HUES48 (cell line): ENCODE measurements at regions not wholly inside any gene's neighbourhood (a gene's known extent, or its start where the extent isn't known, plus 50 kb on each side); places are given as distances from the start of the nearest gene placed in this dataset.
A peak's percentile ranks its signal among the peaks of the same experiment; 100 is the strongest.
"Not testable (repeated sequence)": the region's sequence is repeated elsewhere in the genome, so short reads cannot be mapped to it uniquely, and the experiment has no call there.

Experiments
- H3K27ac ChIP-seq: one replicate; pipeline ENCODE4 v1.7.0; 2013; ENCODE audit warnings: low read depth, low read length, inconsistent platforms
- H3K27me3 ChIP-seq: 2 replicates; pipeline ENCODE4 v1.6.1; 2013; ENCODE audit warnings: mild to moderate bottlenecking, low read length; ENCODE audit not compliant: control insufficient read depth, insufficient read depth
- H3K36me3 ChIP-seq: 2 replicates; pipeline ENCODE4 v1.6.1; 2013; ENCODE audit warnings: low read length; ENCODE audit not compliant: control insufficient read depth, insufficient read depth
- H3K4me1 ChIP-seq: 2 replicates; pipeline ENCODE4 v1.6.1; 2013; ENCODE audit warnings: mild to moderate bottlenecking, low read length; ENCODE audit not compliant: control insufficient read depth, insufficient read depth
- H3K4me3 ChIP-seq: 2 replicates; pipeline ENCODE4 v1.5.1; 2013; ENCODE audit warnings: mild to moderate bottlenecking, low read depth, low read length
- H3K9ac ChIP-seq: 2 replicates; pipeline ENCODE4 v1.6.1; 2013; ENCODE audit warnings: mild to moderate bottlenecking, low read depth, low read length, moderate library complexity
- H3K9me3 ChIP-seq: 2 replicates; pipeline ENCODE4 v1.6.1; 2013; ENCODE audit warnings: low read length; ENCODE audit not compliant: control insufficient read depth, insufficient read depth

DNA sequence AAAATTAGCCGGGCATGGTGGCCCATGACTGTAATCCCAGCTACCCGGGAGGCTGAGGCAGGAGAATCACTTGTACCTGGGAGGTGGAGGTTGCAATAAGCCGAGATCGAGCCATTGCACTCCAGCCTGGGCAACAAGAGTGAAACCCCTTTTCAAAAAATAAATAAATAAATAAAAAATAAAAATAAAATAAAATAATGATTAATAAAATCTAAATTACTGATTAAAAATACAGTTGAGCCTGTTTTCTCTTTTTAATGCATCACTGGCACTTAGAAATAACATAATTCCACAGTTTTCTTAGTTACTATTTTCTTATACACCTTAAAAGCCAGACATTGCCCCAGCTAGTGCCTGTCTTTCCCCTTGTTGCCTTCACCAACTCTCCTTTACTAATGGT lies 922.8 kb upstream of the GJE1 start:
- Histone ChIP-seq H3K36me3 (no peaks in the 10 kb centered on the region), H3K4me3 (no peak overlapping the region), H3K9ac (no peak overlapping the region), H3K27me3 (no peaks in the 10 kb centered on the region), H3K27ac (no peak overlapping the region), H3K9me3 (no peaks in the 10 kb centered on the region; the same call in 1 of the 2 replicates), H3K4me1 (no peaks in the 10 kb centered on the region)

DNA sequence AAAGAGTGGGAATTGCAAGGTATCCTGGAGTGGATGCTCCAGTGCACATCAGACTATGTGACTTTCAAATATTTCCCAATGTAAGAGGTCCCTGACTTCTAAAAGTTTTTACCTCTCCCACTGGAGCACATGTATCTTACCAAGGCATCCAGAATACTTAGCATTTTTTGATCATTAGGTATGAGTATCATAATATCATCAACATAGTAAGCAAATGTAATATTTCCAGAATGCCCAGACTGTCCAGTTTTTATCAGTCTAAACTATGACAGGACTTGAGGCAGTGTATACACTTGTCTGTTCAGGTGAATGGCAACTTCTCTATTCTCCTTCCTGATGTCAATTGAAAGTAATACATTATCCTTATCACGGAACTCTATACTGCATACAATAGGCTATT lies 924.6 kb upstream of the GJE1 start:
- Histone ChIP-seq H3K9ac (no peak overlapping the region), H3K27me3 (no peaks in the 10 kb centered on the region), H3K4me3 (no peak overlapping the region), H3K36me3 (no peaks in the 10 kb centered on the region), H3K27ac (no peak overlapping the region), H3K4me1 (no peaks in the 10 kb centered on the region), H3K9me3 (no peaks in the 10 kb centered on the region; the same call in 1 of the 2 replicates)

DNA sequence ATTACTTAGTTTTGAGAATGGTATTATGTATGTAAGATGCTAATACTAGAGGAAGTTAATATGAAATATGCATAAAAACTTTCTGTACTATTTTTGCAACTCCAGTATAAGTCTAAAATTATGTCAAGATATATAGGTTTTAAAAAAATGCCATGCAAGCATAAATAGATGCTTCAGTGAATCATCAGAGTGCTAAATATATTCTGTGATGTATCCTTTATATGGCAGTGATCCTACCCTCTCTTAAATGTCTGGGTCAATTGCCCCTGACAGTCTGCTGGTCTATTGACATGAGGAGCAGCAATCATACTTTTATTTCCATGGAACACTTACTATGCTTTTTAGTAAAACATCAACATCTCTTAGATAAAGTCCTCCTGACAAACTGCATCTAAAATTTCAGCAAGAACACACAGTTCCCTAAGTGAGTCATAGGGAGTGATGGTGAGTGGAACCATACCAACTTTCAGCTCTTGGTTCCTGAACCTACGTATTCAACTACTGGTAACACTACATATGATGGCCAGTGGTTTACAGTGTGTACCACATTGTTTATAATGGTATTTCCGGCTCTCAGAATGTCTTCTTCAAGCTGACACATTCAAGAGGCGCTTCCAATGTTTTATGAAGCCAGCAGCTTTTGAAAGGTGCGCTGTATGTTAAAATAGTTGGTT lies 928.7 kb upstream of the GJE1 start:
- H3K36me3 ChIP-seq: no peaks in the 10 kb centered on the region
- H3K4me3 ChIP-seq: no peak overlapping the region
- no peaks in the 10 kb centered on the region for H3K27me3 ChIP-seq
- no peak overlapping the region for H3K27ac ChIP-seq
- H3K9ac ChIP-seq: no peak overlapping the region
- no peaks in the 10 kb centered on the region; the same call in 1 of the 2 replicates for H3K9me3 ChIP-seq
- 0 out of 2 replicates have a peak, but pooled peaks cover 3% of the 10 kb centered on the region for H3K4me1 ChIP-seq

DNA sequence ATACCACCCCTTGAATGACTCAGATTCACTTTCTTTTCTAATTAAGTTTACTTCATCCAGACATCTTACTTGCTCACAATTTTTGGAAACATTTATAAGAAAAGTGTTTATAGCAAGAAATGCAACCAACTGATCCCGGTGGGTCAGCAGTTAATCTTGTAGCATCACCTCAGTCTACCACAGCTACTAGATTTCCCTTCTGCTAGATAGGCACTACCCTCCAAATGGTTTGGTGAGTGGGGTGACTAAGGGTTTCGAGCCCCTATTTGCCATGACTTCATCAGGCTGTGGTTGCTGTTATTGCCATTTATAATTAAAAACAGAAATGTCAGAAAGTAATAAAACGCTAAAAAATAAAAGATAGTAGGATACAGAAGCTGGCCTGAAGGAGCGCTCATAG lies 930.1 kb upstream of the GJE1 start:
- Histone ChIP-seq H3K9me3 (no peaks in the 10 kb centered on the region; the same call in 1 of the 2 replicates), H3K27ac (no peak overlapping the region), H3K4me3 (no peak overlapping the region), H3K27me3 (no peaks in the 10 kb centered on the region), H3K4me1 (0 out of 2 replicates have a peak, but pooled peaks cover 6% of the 10 kb centered on the region), H3K9ac (no peak overlapping the region), H3K36me3 (no peaks in the 10 kb centered on the region)

DNA sequence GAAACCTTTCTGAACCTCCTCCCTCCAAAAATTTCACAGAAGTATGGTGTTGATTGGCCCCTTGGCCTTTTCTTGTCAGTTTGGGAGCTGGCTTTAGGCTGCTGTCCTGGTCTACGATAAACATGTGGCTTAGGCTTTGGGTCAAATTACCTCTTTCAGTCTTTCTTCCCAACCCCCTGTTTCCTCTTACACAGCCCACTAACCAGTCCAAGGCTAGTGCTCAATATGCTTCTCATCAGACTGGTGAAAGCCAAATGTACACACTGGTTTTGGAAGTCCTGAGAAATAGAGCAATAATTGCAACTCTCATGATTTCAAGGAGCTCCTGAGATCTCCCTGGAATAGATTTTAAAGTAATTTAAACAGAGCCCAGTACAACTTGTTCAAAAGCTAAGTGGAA lies 933.7 kb upstream of the GJE1 start:
- no peak overlapping the region for H3K4me3 ChIP-seq
- no peak overlapping the region for H3K27ac ChIP-seq
- 0 out of 2 replicates have a peak, but pooled peaks cover 6% of the 10 kb centered on the region for H3K4me1 ChIP-seq
- H3K9ac ChIP-seq: no peak overlapping the region
- no peaks in the 10 kb centered on the region for H3K27me3 ChIP-seq
- H3K36me3 ChIP-seq: no peaks in the 10 kb centered on the region
- H3K9me3 ChIP-seq: no peaks in the 10 kb centered on the region

DNA sequence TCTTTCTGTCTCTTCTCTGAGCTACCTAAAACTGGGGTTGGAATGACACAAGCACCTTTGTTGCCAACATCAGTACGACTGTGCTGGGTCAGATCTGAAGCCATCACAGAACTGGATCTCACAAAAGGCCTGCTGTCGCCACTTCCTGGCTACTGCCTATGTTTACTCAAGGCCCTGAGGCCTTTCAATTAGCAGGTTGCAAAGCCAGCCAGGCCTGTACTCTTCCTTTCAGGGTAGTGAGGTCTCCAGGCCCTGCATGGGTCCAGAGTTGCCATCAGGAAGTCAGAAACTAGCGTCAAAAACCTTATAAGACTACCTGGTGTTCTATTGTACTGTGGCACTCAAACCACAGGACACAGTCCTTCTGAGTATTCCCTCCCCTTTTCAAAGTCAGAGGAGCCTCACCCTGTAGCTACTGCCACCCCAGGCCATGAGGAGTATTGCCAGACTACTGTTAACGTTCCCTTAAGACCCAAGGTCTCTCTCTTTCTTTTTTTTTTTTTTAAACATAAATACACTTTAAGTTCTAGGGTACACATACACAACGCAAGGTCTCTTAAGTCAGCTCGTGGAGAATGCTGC lies 937.4 kb upstream of the GJE1 start:
- Histone ChIP-seq H3K4me3 (no peak overlapping the region), H3K27ac (no peak overlapping the region), H3K9ac (no peak overlapping the region), H3K9me3 (peaks cover 18% of the 10 kb centered on the region), H3K4me1 (0 out of 2 replicates have a peak, but pooled peaks cover 6% of the 10 kb centered on the region), H3K36me3 (no peaks in the 10 kb centered on the region), H3K27me3 (no peaks in the 10 kb centered on the region)

DNA sequence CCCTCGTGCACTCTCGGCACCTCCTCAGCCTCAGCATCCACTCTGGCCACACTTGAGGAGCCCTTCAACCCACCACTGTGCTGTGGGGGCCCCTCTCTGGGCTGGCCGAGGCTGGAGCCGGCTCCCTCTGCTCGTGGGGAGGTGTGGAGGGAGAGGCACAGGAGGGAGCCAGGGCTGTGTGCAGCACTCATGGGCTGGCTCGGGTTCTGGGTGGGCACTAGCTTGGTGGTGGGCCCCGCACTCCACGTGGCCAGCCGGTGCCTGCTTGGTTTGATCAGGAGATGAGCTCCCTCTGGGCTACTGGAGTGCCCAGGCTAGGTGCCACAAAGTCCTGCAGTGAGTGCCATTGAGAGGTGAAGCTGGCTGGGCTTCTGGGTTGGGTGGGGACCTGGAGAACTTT lies 949.4 kb upstream of the GJE1 start:
- H3K27me3 ChIP-seq: no peaks in the 10 kb centered on the region
- H3K4me3 ChIP-seq: no peak overlapping the region
- no peaks in the 10 kb centered on the region for H3K4me1 ChIP-seq
- H3K27ac ChIP-seq: no peak overlapping the region
- peaks cover 7% of the 10 kb centered on the region for H3K9me3 ChIP-seq
- H3K36me3 ChIP-seq: no peaks in the 10 kb centered on the region
- H3K9ac ChIP-seq: no peak overlapping the region

DNA sequence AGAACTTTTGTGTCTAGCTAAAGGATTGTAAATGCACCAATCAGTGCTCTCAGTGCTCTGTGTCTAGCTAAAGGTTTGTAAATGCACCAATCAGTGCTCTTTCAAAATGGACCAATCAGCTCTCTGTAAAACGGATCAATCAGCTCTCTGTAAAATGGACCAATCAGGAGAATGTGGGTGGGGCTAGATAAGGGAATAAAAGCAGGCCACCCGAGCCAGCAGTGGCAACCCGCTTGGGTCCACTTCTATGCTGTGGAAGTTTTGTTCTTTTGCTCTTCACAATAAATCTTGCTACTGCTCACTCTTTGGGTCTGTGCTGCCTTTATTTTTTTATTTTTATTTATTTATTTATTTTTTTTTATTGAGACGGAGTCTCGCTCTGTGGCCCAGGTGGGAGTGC lies 957.3 kb upstream of the GJE1 start:
- H3K27ac ChIP-seq, H3K9me3 ChIP-seq, H3K27me3 ChIP-seq: not testable (repeated sequence)

DNA sequence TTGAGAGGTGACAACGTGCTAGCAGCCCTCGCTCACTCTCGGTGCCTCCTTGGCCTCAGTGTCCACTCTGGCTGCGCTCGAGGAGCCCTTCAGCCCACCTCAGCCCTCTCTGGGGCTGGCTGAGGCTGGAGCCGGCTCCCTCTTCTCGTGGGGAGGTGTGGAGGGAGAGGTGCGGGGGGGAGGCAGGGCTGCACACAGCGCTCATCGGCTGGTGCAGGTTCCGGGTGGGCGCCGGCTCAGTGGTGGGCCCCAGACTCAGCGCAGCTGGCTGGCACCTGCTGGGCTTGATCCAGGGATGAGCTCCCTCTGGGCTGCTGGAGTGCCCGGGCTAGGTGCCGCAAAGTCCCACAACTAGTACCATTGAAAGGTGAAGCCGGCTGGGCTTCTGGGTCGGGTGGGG lies 957.8 kb upstream of the GJE1 start:
- Histone ChIP-seq H3K9me3 (peaks cover 8% of the 10 kb centered on the region), H3K4me1 (peaks cover 3% of the 10 kb centered on the region; the same call in 1 of the 2 replicates), H3K36me3 (no peaks in the 10 kb centered on the region), H3K27ac (no peak overlapping the region), H3K4me3 (no peak overlapping the region), H3K27me3 (no peaks in the 10 kb centered on the region), H3K9ac (no peak overlapping the region)

More for the DNA sequence above, 957.3 kb upstream of the GJE1 start:
- H3K36me3 ChIP-seq, H3K4me3 ChIP-seq, H3K9ac ChIP-seq, H3K4me1 ChIP-seq: not testable (repeated sequence)

DNA sequence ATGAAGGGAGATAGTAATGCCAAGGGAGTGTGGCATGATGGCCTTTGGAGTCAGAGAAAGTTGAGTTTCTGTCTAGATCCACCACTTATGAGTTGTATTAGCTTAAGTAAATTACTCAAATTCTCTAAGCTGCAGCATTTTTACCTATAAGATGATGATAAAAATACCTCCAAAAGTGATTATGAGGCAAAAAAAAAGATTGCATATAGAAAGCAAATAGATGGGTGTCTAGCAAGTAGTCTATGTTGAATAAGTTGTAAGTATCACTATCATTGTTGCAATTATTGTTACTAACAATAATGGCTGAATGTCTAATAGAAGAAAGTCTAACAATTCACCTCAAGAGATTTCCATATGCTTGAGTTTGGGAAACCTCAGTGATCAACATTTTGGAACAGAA lies 959.2 kb upstream of the GJE1 start:
- Histone ChIP-seq H3K27ac (no peak overlapping the region), H3K36me3 (no peaks in the 10 kb centered on the region), H3K9ac (no peak overlapping the region)

DNA sequence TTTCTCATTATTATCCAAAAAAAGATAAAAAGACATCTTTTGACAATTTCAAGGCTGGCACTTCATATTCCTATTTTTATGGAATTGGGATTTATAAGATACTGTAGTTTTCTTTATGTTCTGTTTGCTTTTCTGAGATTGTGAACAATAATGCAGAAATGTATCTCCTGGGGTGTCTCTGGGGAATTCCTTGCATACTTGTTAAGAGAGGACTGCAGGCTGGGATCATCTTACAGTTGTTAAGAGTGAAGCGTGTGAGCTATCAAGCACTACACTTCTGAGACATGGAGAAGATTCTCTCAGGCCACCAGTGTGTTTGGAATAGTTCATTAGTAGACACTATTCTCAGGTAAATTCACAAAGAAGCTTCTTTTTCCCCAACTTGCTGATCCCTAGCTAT lies 963.3 kb upstream of the GJE1 start:
- Histone ChIP-seq H3K27me3 (no peaks in the 10 kb centered on the region), H3K4me1 (peaks cover 21% of the 10 kb centered on the region), H3K4me3 (no peak overlapping the region), H3K9ac (no peak overlapping the region), H3K27ac (peak overlapping the region; percentile 64), H3K36me3 (no peaks in the 10 kb centered on the region), H3K9me3 (no peaks in the 10 kb centered on the region; the same call in 1 of the 2 replicates)

More for the DNA sequence above, 959.2 kb upstream of the GJE1 start:
- peaks cover 10% of the 10 kb centered on the region for H3K4me1 ChIP-seq
- H3K27me3 ChIP-seq: no peaks in the 10 kb centered on the region
- H3K9me3 ChIP-seq: peaks cover 8% of the 10 kb centered on the region
- no peak overlapping the region for H3K4me3 ChIP-seq
